GM23338 (cell line): ENCODE measurements at regions not wholly inside any gene's neighbourhood (a gene's known extent, or its start where the extent isn't known, plus 50 kb on each side); places are given as distances from the start of the nearest gene placed in this dataset.

Experiments
- ATAC-seq: fragments of 200-7000 bp; cut with Tn5 transposase; 3 replicates; pipeline ENCODE4 v1.9.1; 2020
- DNase-seq: peaks from one replicate; pipeline ENCODE4 v3.0.0-alpha.2; 2015; ENCODE audit warnings: low spot score
- H2AFZ ChIP-seq: fragments of 200-600 bp; sonication (generic); 2 replicates; pipeline ENCODE4 v1.8.0; 2016; ENCODE audit warnings: antibody characterized with exemption, mild to moderate bottlenecking, moderate library complexity
- H3F3A ChIP-seq: fragments of 200-600 bp; sonication (generic); replicated peaks from 2 replicates; pipeline ENCODE4 v1.8.0; 2017; ENCODE audit warnings: antibody characterized with exemption, mixed run types, low read depth
- H3K27ac ChIP-seq: fragments of 200-600 bp; sonication (generic); 2 replicates; pipeline ENCODE4 v1.6.1; 2016; ENCODE audit warnings: low read depth
- H3K27me3 ChIP-seq: fragments of 200-600 bp; sonication (generic); 2 replicates; pipeline ENCODE4 v1.8.0; 2016; ENCODE audit warnings: mild to moderate bottlenecking, mixed run types, moderate library complexity; ENCODE audit not compliant: insufficient read depth
- H3K36me3 ChIP-seq: fragments of 200-600 bp; sonication (generic); 2 replicates; pipeline ENCODE4 v1.8.0; 2016; ENCODE audit warnings: mild to moderate bottlenecking; ENCODE audit not compliant: insufficient read depth
- H3K4me1 ChIP-seq: fragments of 200-600 bp; sonication (generic); 2 replicates; pipeline ENCODE4 v1.8.0; 2016; ENCODE audit warnings: mild to moderate bottlenecking, moderate library complexity; ENCODE audit not compliant: insufficient read depth
- H3K4me2 ChIP-seq: fragments of 200-600 bp; sonication (generic); 2 replicates; pipeline ENCODE4 v1.7.1; 2017; ENCODE audit warnings: mixed run types
- H3K4me3 ChIP-seq: fragments of 200-600 bp; sonication (generic); 2 replicates; pipeline ENCODE4 v1.6.1; 2016; ENCODE audit warnings: mixed run types
- H3K79me2 ChIP-seq: fragments of 200-600 bp; sonication (generic); replicated peaks from 2 replicates; pipeline ENCODE4 v1.8.0; 2017; ENCODE audit warnings: mild to moderate bottlenecking; ENCODE audit not compliant: insufficient read depth
- H3K9me2 ChIP-seq: fragments of 200-600 bp; sonication (generic); 2 replicates; pipeline ENCODE4 v1.8.0; 2017; ENCODE audit not compliant: insufficient read depth
- H4K20me1 ChIP-seq: fragments of 200-600 bp; sonication (generic); replicated peaks from 2 replicates; pipeline ENCODE4 v1.8.0; 2017; ENCODE audit warnings: mild to moderate bottlenecking; ENCODE audit not compliant: insufficient read depth
- H3K27ac Mint-ChIP-seq: 2 replicates; pipeline ENCODE4 v1.8.0; 2020; ENCODE audit warnings: inconsistent platforms, mild to moderate bottlenecking, moderate library complexity, mixed read lengths
- H3K27me3 Mint-ChIP-seq: 3 replicates; pipeline ENCODE4 v1.8.0; 2022; ENCODE audit warnings: low read depth, mild to moderate bottlenecking, moderate library complexity, mixed read lengths, inconsistent platforms; ENCODE audit not compliant: insufficient read depth, poor library complexity
- H3K36me3 Mint-ChIP-seq: 3 replicates; pipeline ENCODE4 v1.8.0; 2021; ENCODE audit warnings: low read depth, mild to moderate bottlenecking, inconsistent platforms, moderate library complexity, mixed read lengths
- H3K4me1 Mint-ChIP-seq: 3 replicates; pipeline ENCODE4 v1.8.0; 2020; ENCODE audit warnings: mild to moderate bottlenecking, inconsistent platforms, mixed read lengths
- H3K4me3 Mint-ChIP-seq: 3 replicates; pipeline ENCODE4 v1.8.0; 2021; ENCODE audit warnings: moderate library complexity, mild to moderate bottlenecking, inconsistent platforms, mixed read lengths
- H3K9me3 Mint-ChIP-seq: 3 replicates; pipeline ENCODE4 v1.8.0; 2020; ENCODE audit warnings: moderate library complexity, mild to moderate bottlenecking, inconsistent platforms, mixed read lengths
- CREB1 ChIP-seq: fragments of 250-450 bp; sonication (Bioruptor Pico); IDR thresholded peaks from 2 replicates; pipeline ENCODE4 v1.5.0; 2020; ENCODE audit warnings: low read depth, mild to moderate bottlenecking, moderate library complexity
- ETS1 ChIP-seq: IDR thresholded peaks from 2 replicates; pipeline ENCODE4 v1.6.1; 2016; ENCODE audit warnings: antibody characterized with exemption
- ZNF114 ChIP-seq: fragments of 250-450 bp; sonication (Bioruptor Pico); IDR thresholded peaks from 2 replicates; pipeline ENCODE4 v1.5.0; 2020; ENCODE audit warnings: mild to moderate bottlenecking, moderate library complexity
- ZNF331 ChIP-seq: fragments of 250-450 bp; sonication (Bioruptor Pico); IDR thresholded peaks from 2 replicates; pipeline ENCODE4 v1.5.0; 2020; ENCODE audit warnings: low read depth, mild to moderate bottlenecking, moderate library complexity
- TF ChIP-seq, protein P1 (sequence below): fragments of 250-450 bp; sonication (Bioruptor Pico); IDR thresholded peaks from 2 replicates; pipeline ENCODE4 v1.5.0; 2020; ENCODE audit warnings: mild to moderate bottlenecking, moderate library complexity
- TF ChIP-seq, protein P2 (sequence below): IDR thresholded peaks from one replicate; pipeline ENCODE4 v1.6.1; 2018; ENCODE audit warnings: antibody characterized with exemption; ENCODE audit not compliant: unreplicated experiment

DNA sequence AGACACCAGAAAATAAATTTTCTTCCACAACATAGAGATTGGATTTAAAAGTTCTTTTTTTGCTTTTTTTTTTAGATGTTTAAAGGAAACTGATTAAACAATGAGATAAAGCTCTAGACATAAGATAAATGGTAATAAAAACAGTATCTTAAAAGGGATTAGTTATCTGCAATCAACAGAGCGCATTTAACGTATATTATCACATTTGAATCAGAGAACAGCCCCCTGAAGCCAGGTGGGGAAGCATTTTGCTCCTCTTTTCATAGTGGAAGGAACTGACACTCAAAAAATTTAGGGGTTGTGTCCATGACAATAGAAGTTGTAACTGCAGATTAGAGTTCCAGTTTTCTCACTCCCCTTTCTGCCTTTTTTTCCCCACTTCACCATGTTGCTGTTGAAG, 367.6 kb downstream of the SPATA31D1 start (continued):
- TF ChIP-seq ETS1, result no peak
- no peak for TF ChIP-seq ZNF114 (CRISPR knock-in tag)
- TF ChIP-seq, protein P1, sequence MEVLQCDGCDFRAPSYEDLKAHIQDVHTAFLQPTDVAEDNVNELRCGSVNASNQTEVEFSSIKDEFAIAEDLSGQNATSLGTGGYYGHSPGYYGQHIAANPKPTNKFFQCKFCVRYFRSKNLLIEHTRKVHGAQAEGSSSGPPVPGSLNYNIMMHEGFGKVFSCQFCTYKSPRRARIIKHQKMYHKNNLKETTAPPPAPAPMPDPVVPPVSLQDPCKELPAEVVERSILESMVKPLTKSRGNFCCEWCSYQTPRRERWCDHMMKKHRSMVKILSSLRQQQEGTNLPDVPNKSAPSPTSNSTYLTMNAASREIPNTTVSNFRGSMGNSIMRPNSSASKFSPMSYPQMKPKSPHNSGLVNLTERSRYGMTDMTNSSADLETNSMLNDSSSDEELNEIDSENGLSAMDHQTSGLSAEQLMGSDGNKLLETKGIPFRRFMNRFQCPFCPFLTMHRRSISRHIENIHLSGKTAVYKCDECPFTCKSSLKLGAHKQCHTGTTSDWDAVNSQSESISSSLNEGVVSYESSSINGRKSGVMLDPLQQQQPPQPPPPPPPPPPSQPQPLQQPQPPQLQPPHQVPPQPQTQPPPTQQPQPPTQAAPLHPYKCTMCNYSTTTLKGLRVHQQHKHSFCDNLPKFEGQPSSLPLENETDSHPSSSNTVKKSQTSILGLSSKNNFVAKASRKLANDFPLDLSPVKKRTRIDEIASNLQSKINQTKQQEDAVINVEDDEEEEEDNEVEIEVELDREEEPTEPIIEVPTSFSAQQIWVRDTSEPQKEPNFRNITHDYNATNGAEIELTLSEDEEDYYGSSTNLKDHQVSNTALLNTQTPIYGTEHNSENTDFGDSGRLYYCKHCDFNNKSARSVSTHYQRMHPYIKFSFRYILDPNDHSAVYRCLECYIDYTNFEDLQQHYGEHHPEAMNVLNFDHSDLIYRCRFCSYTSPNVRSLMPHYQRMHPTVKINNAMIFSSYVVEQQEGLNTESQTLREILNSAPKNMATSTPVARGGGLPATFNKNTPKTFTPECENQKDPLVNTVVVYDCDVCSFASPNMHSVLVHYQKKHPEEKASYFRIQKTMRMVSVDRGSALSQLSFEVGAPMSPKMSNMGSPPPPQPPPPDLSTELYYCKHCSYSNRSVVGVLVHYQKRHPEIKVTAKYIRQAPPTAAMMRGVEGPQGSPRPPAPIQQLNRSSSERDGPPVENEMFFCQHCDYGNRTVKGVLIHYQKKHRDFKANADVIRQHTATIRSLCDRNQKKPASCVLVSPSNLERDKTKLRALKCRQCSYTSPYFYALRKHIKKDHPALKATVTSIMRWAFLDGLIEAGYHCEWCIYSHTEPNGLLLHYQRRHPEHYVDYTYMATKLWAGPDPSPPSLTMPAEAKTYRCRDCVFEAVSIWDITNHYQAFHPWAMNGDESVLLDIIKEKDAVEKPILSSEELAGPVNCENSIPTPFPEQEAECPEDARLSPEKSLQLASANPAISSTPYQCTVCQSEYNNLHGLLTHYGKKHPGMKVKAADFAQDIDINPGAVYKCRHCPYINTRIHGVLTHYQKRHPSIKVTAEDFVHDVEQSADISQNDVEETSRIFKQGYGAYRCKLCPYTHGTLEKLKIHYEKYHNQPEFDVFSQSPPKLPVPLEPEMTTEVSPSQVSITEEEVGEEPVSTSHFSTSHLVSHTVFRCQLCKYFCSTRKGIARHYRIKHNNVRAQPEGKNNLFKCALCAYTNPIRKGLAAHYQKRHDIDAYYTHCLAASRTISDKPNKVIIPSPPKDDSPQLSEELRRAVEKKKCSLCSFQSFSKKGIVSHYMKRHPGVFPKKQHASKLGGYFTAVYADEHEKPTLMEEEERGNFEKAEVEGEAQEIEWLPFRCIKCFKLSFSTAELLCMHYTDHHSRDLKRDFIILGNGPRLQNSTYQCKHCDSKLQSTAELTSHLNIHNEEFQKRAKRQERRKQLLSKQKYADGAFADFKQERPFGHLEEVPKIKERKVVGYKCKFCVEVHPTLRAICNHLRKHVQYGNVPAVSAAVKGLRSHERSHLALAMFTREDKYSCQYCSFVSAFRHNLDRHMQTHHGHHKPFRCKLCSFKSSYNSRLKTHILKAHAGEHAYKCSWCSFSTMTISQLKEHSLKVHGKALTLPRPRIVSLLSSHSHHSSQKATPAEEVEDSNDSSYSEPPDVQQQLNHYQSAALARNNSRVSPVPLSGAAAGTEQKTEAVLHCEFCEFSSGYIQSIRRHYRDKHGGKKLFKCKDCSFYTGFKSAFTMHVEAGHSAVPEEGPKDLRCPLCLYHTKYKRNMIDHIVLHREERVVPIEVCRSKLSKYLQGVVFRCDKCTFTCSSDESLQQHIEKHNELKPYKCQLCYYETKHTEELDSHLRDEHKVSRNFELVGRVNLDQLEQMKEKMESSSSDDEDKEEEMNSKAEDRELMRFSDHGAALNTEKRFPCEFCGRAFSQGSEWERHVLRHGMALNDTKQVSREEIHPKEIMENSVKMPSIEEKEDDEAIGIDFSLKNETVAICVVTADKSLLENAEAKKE (CRISPR knock-in tag), result no peak
- no peak for TF ChIP-seq ZNF331 (CRISPR knock-in tag)
- TF ChIP-seq CREB1 (CRISPR knock-in tag), result no peak

GRCh38 chr9:82356871-82357270, 368.3 kb downstream of the SPATA31D1 start:
- no peak overlapping the region for H3K4me2 ChIP-seq
- ATAC-seq (no peak), DNase-seq (no peak)
- TF ChIP-seq, protein P2, sequence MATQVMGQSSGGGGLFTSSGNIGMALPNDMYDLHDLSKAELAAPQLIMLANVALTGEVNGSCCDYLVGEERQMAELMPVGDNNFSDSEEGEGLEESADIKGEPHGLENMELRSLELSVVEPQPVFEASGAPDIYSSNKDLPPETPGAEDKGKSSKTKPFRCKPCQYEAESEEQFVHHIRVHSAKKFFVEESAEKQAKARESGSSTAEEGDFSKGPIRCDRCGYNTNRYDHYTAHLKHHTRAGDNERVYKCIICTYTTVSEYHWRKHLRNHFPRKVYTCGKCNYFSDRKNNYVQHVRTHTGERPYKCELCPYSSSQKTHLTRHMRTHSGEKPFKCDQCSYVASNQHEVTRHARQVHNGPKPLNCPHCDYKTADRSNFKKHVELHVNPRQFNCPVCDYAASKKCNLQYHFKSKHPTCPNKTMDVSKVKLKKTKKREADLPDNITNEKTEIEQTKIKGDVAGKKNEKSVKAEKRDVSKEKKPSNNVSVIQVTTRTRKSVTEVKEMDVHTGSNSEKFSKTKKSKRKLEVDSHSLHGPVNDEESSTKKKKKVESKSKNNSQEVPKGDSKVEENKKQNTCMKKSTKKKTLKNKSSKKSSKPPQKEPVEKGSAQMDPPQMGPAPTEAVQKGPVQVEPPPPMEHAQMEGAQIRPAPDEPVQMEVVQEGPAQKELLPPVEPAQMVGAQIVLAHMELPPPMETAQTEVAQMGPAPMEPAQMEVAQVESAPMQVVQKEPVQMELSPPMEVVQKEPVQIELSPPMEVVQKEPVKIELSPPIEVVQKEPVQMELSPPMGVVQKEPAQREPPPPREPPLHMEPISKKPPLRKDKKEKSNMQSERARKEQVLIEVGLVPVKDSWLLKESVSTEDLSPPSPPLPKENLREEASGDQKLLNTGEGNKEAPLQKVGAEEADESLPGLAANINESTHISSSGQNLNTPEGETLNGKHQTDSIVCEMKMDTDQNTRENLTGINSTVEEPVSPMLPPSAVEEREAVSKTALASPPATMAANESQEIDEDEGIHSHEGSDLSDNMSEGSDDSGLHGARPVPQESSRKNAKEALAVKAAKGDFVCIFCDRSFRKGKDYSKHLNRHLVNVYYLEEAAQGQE, result no peak
- no peak for TF ChIP-seq CREB1 (CRISPR knock-in tag)
- H3K4me1 Mint-ChIP-seq, result peaks cover 7% of the 10 kb centered on the region; the same call in 2 of the 3 replicates
- H3K79me2 ChIP-seq, result no peaks in the 10 kb centered on the region
- H3K27me3 ChIP-seq, result no peaks in the 10 kb centered on the region
- H3K4me3 ChIP-seq, result no peak overlapping the region
- no peak overlapping the region for H3K4me3 Mint-ChIP-seq
- H3K27ac Mint-ChIP-seq, result 0 out of 2 replicates have a peak overlapping the region, but pooled peaks have one; percentile 43
- H3K36me3 ChIP-seq, result no peaks in the 10 kb centered on the region
- no peaks in the 10 kb centered on the region for H4K20me1 ChIP-seq
- no peaks in the 10 kb centered on the region for H3K9me2 ChIP-seq
- H3K27ac ChIP-seq, result no peak overlapping the region
- H3K9me3 Mint-ChIP-seq, result no peaks in the 10 kb centered on the region; the same call in 2 of the 3 replicates
- no peaks in the 10 kb centered on the region for H3K36me3 Mint-ChIP-seq
- no peak overlapping the region for H2AFZ ChIP-seq
- no peaks in the 10 kb centered on the region for H3K4me1 ChIP-seq
- H3F3A ChIP-seq, result no peaks in the 10 kb centered on the region
- H3K27me3 Mint-ChIP-seq, result no peaks in the 10 kb centered on the region
